LNCAP (cell line): ENCODE measurements at regions not wholly inside any gene's neighbourhood (a gene's known extent, or its start where the extent isn't known, plus 50 kb on each side); places are given as distances from the start of the nearest gene placed in this dataset.

Source experiments
- CTCF ChIP-seq: fragments of 450-650 bp; IDR thresholded peaks from 2 replicates; pipeline ENCODE4 v1.5.1; 2017; ENCODE audit warnings: mild to moderate bottlenecking

DNA sequence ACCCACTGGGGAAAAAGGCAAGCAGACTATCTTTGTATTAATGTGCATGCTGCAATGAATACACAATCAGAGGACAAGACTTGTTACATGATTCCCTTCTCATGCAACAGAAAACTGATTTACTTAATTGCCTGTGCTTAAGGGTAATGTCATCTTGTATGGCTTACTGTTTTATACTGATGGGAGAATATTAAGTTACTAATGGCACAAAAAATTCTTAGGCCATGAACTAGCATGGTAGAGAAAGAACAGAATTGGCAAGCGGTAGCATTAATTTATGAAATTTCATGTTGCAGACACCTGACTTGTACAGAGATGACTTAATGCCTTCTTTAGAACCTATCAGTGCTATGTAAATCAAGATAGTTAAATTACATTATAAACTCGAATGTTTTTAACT lies 282.3 kb downstream of the CNTN3 start:
- TF ChIP-seq CTCF, result no peak

GRCh38 chr3:74331711-74332110 lies 282.7 kb downstream of the CNTN3 start:
- TF ChIP-seq CTCF, result no peak

- TF ChIP-seq CTCF, result no peak
Observed at GRCh38 chr3:74329096-74329495, 285.4 kb downstream of the CNTN3 start.

- TF ChIP-seq CTCF, result no peak
Observed at GRCh38 chr3:74328435-74328834, 286.0 kb downstream of the CNTN3 start.

GRCh38 chr3:74315291-74315690 lies 299.2 kb downstream of the CNTN3 start:
- TF ChIP-seq CTCF, result no peak

GRCh38 chr3:74314696-74315095 lies 299.8 kb downstream of the CNTN3 start:
- TF ChIP-seq CTCF, result no peak

GRCh38 chr3:74309716-74310115 lies 304.7 kb downstream of the CNTN3 start:
- TF ChIP-seq CTCF, result no peak

- no peak for TF ChIP-seq CTCF
Observed at GRCh38 chr3:74304424-74304823, 310.0 kb downstream of the CNTN3 start.
